HG03066 (cell line): ENCODE measurements at regions not wholly inside any gene's neighbourhood (a gene's known extent, or its start where the extent isn't known, plus 50 kb on each side); places are given as distances from the start of the nearest gene placed in this dataset.
"Not testable (repeated sequence)": the region's sequence is repeated elsewhere in the genome, so short reads cannot be mapped to it uniquely, and the experiment has no call there.

ENCODE experiments used
- ATAC-seq: cut with Tn5 transposase; IDR thresholded peaks from one replicate; pipeline ENCODE4 v1.9.1; 2021; ENCODE audit warnings: low read depth; ENCODE audit not compliant: unreplicated experiment

GRCh38 chr4:38327174-38327573 lies 336.8 kb upstream of the KLF3 start:
- no peak for ATAC-seq

GRCh38 chr4:38328989-38329729 lies 334.8 kb upstream of the KLF3 start:
- no peak for ATAC-seq

GRCh38 chr4:38330321-38330720 lies 333.7 kb upstream of the KLF3 start:
- ATAC-seq: no peak

GRCh38 chr4:38330936-38331335 lies 333.1 kb upstream of the KLF3 start:
- no peak for ATAC-seq

GRCh38 chr4:38332699-38333098 lies 331.3 kb upstream of the KLF3 start:
- no peak for ATAC-seq

- no peak for ATAC-seq
Measured at GRCh38 chr4:38333219-38333618, 330.8 kb upstream of the KLF3 start.

GRCh38 chr4:38334791-38335190 lies 329.2 kb upstream of the KLF3 start:
- ATAC-seq: no peak

- not testable (repeated sequence) for ATAC-seq
Measured at GRCh38 chr4:38338939-38339338, 325.1 kb upstream of the KLF3 start.

- ATAC-seq: no peak
Measured at GRCh38 chr4:38343608-38344007, 320.4 kb upstream of the KLF3 start.

- no peak for ATAC-seq
Measured at GRCh38 chr4:38344929-38345328, 319.1 kb upstream of the KLF3 start.

GRCh38 chr4:38347251-38347650 lies 316.7 kb upstream of the KLF3 start:
- ATAC-seq: no peak

GRCh38 chr4:38354421-38354820 lies 309.6 kb upstream of the KLF3 start:
- no peak for ATAC-seq

- no peak for ATAC-seq
Measured at GRCh38 chr4:38354872-38355271, 309.1 kb upstream of the KLF3 start.

GRCh38 chr4:38356686-38357085 lies 307.3 kb upstream of the KLF3 start:
- no peak for ATAC-seq

- no peak for ATAC-seq
Measured at GRCh38 chr4:38357546-38357945, 306.5 kb upstream of the KLF3 start.

GRCh38 chr4:38359113-38359512 lies 304.9 kb upstream of the KLF3 start:
- no peak for ATAC-seq

- no peak for ATAC-seq
Measured at GRCh38 chr4:38360201-38360600, 303.8 kb upstream of the KLF3 start.

GRCh38 chr4:38364383-38364963 lies 299.5 kb upstream of the KLF3 start:
- ATAC-seq: no peak

GRCh38 chr4:38365261-38365660 lies 298.7 kb upstream of the KLF3 start:
- ATAC-seq: no peak

- ATAC-seq: no peak
Measured at GRCh38 chr4:38365748-38366310, 298.2 kb upstream of the KLF3 start.

- ATAC-seq: no peak
Measured at GRCh38 chr4:38366456-38366855, 297.5 kb upstream of the KLF3 start.

GRCh38 chr4:38366997-38367396 lies 297.0 kb upstream of the KLF3 start:
- no peak for ATAC-seq
